Activated naive CD8-positive, alpha-beta T cell (primary cell): ENCODE measurements at regions not wholly inside any gene's neighbourhood (a gene's known extent, or its start where the extent isn't known, plus 50 kb on each side); places are given as distances from the start of the nearest gene placed in this dataset.
"Not testable (repeated sequence)": the region's sequence is repeated elsewhere in the genome, so short reads cannot be mapped to it uniquely, and the experiment has no call there.

Experiments used
- H3K27ac Mint-ChIP-seq: one replicate; pipeline ENCODE4 v1.8.0; 2021; ENCODE audit warnings: mixed read lengths
- H3K27me3 Mint-ChIP-seq: one replicate; pipeline ENCODE4 v1.8.0; 2021; ENCODE audit warnings: mixed read lengths
- H3K36me3 Mint-ChIP-seq: one replicate; pipeline ENCODE4 v1.8.0; 2021; ENCODE audit warnings: mixed read lengths
- H3K4me1 Mint-ChIP-seq: one replicate; pipeline ENCODE4 v1.8.0; 2021; ENCODE audit warnings: low read depth, mixed read lengths
- H3K4me3 Mint-ChIP-seq: one replicate; pipeline ENCODE4 v1.8.0; 2021; ENCODE audit warnings: mild to moderate bottlenecking, mixed read lengths
- H3K9me3 Mint-ChIP-seq: one replicate; pipeline ENCODE4 v1.8.0; 2021; ENCODE audit warnings: low read depth, mixed read lengths

- no peaks in the 10 kb centered on the region for H3K9me3 Mint-ChIP-seq
- no peak overlapping the region for H3K4me3 Mint-ChIP-seq
- H3K27ac Mint-ChIP-seq, result no peak overlapping the region
- H3K27me3 Mint-ChIP-seq, result no peaks in the 10 kb centered on the region
- H3K36me3 Mint-ChIP-seq, result no peaks in the 10 kb centered on the region
- no peaks in the 10 kb centered on the region for H3K4me1 Mint-ChIP-seq
These were observed 292.2 kb downstream of the FRK start for GRCh38 chr6:115768500-115768899.

- Mint-ChIP-seq H3K27ac (no peak overlapping the region), H3K4me1 (no peaks in the 10 kb centered on the region), H3K27me3 (no peaks in the 10 kb centered on the region), H3K36me3 (no peaks in the 10 kb centered on the region), H3K9me3 (no peaks in the 10 kb centered on the region), H3K4me3 (no peak overlapping the region)
These were observed 292.8 kb downstream of the FRK start for GRCh38 chr6:115767931-115768330.

- Mint-ChIP-seq H3K4me3 (no peak overlapping the region), H3K4me1 (no peaks in the 10 kb centered on the region), H3K27ac (no peak overlapping the region), H3K36me3 (no peaks in the 10 kb centered on the region), H3K9me3 (no peaks in the 10 kb centered on the region), H3K27me3 (no peaks in the 10 kb centered on the region)
These were observed 293.8 kb downstream of the FRK start for GRCh38 chr6:115766745-115767462.

GRCh38 chr6:115765966-115766365 is 294.7 kb downstream of the FRK start:
- no peak overlapping the region for H3K27ac Mint-ChIP-seq

GRCh38 chr6:115759051-115759450 is 301.6 kb downstream of the FRK start:
- Mint-ChIP-seq H3K36me3 (no peaks in the 10 kb centered on the region), H3K9me3 (peaks cover 6% of the 10 kb centered on the region), H3K4me3 (no peak overlapping the region), H3K27me3 (no peaks in the 10 kb centered on the region), H3K27ac (no peak overlapping the region), H3K4me1 (no peaks in the 10 kb centered on the region)

More at GRCh38 chr6:115765966-115766365, 294.7 kb downstream of the FRK start:
- H3K27me3 Mint-ChIP-seq, result no peaks in the 10 kb centered on the region
- H3K36me3 Mint-ChIP-seq, result no peaks in the 10 kb centered on the region
- H3K9me3 Mint-ChIP-seq, result no peaks in the 10 kb centered on the region
- no peak overlapping the region for H3K4me3 Mint-ChIP-seq
- no peaks in the 10 kb centered on the region for H3K4me1 Mint-ChIP-seq

- H3K4me3 Mint-ChIP-seq, result no peak overlapping the region
- H3K9me3 Mint-ChIP-seq, result peaks cover 3% of the 10 kb centered on the region
- no peaks in the 10 kb centered on the region for H3K36me3 Mint-ChIP-seq
- H3K4me1 Mint-ChIP-seq, result no peaks in the 10 kb centered on the region
- H3K27ac Mint-ChIP-seq, result no peak overlapping the region
- H3K27me3 Mint-ChIP-seq, result no peaks in the 10 kb centered on the region
These were observed 307.2 kb downstream of the FRK start for GRCh38 chr6:115753446-115753845.

GRCh38 chr6:115750946-115751345 is 309.7 kb downstream of the FRK start:
- no peaks in the 10 kb centered on the region for H3K4me1 Mint-ChIP-seq
- H3K27me3 Mint-ChIP-seq, result no peaks in the 10 kb centered on the region
- no peak overlapping the region for H3K4me3 Mint-ChIP-seq
- no peaks in the 10 kb centered on the region for H3K36me3 Mint-ChIP-seq
- no peaks in the 10 kb centered on the region for H3K9me3 Mint-ChIP-seq
- H3K27ac Mint-ChIP-seq, result no peak overlapping the region

GRCh38 chr6:115750292-115750691 is 310.4 kb downstream of the FRK start:
- no peaks in the 10 kb centered on the region for H3K4me1 Mint-ChIP-seq

GRCh38 chr6:115747719-115748118 is 313.0 kb downstream of the FRK start:
- Mint-ChIP-seq H3K27ac (no peak overlapping the region), H3K27me3 (no peaks in the 10 kb centered on the region), H3K4me1 (no peaks in the 10 kb centered on the region), H3K9me3 (no peaks in the 10 kb centered on the region), H3K36me3 (no peaks in the 10 kb centered on the region), H3K4me3 (no peak overlapping the region)

More at GRCh38 chr6:115750292-115750691, 310.4 kb downstream of the FRK start:
- no peak overlapping the region for H3K4me3 Mint-ChIP-seq
- no peak overlapping the region for H3K27ac Mint-ChIP-seq
- H3K9me3 Mint-ChIP-seq, result no peaks in the 10 kb centered on the region
- H3K27me3 Mint-ChIP-seq, result no peaks in the 10 kb centered on the region
- no peaks in the 10 kb centered on the region for H3K36me3 Mint-ChIP-seq

- not testable (repeated sequence) for H3K27me3 Mint-ChIP-seq, H3K27ac Mint-ChIP-seq, H3K9me3 Mint-ChIP-seq, H3K4me1 Mint-ChIP-seq, H3K36me3 Mint-ChIP-seq, H3K4me3 Mint-ChIP-seq
These were observed 314.1 kb downstream of the FRK start for GRCh38 chr6:115746583-115746982.

- no peak overlapping the region for H3K4me3 Mint-ChIP-seq
- H3K36me3 Mint-ChIP-seq, result no peaks in the 10 kb centered on the region
- H3K27ac Mint-ChIP-seq, result no peak overlapping the region
- no peaks in the 10 kb centered on the region for H3K4me1 Mint-ChIP-seq
- H3K9me3 Mint-ChIP-seq, result no peaks in the 10 kb centered on the region
- H3K27me3 Mint-ChIP-seq, result no peaks in the 10 kb centered on the region
These were observed 319.8 kb downstream of the FRK start for GRCh38 chr6:115740907-115741306.

- no peak overlapping the region for H3K4me3 Mint-ChIP-seq
- H3K27ac Mint-ChIP-seq, result no peak overlapping the region
- H3K36me3 Mint-ChIP-seq, result no peaks in the 10 kb centered on the region
- no peaks in the 10 kb centered on the region for H3K27me3 Mint-ChIP-seq
- no peaks in the 10 kb centered on the region for H3K9me3 Mint-ChIP-seq
- no peaks in the 10 kb centered on the region for H3K4me1 Mint-ChIP-seq
These were observed 325.1 kb downstream of the FRK start for GRCh38 chr6:115735610-115736009.

GRCh38 chr6:115733426-115733825 is 327.3 kb downstream of the FRK start:
- Mint-ChIP-seq H3K27ac (no peak overlapping the region), H3K36me3 (no peaks in the 10 kb centered on the region), H3K27me3 (no peaks in the 10 kb centered on the region), H3K4me1 (no peaks in the 10 kb centered on the region), H3K9me3 (no peaks in the 10 kb centered on the region), H3K4me3 (no peak overlapping the region)

GRCh38 chr6:115729036-115729435 is 331.7 kb downstream of the FRK start:
- no peaks in the 10 kb centered on the region for H3K4me1 Mint-ChIP-seq
- peaks cover 4% of the 10 kb centered on the region for H3K9me3 Mint-ChIP-seq
- no peaks in the 10 kb centered on the region for H3K36me3 Mint-ChIP-seq
- no peaks in the 10 kb centered on the region for H3K27me3 Mint-ChIP-seq
- no peak overlapping the region for H3K27ac Mint-ChIP-seq
- no peak overlapping the region for H3K4me3 Mint-ChIP-seq

GRCh38 chr6:115728171-115728570 is 332.5 kb downstream of the FRK start:
- Mint-ChIP-seq H3K27ac (no peak overlapping the region), H3K27me3 (no peaks in the 10 kb centered on the region), H3K4me1 (no peaks in the 10 kb centered on the region), H3K4me3 (no peak overlapping the region), H3K9me3 (peaks cover 10% of the 10 kb centered on the region), H3K36me3 (no peaks in the 10 kb centered on the region)

- no peaks in the 10 kb centered on the region for H3K4me1 Mint-ChIP-seq
- H3K27me3 Mint-ChIP-seq, result no peaks in the 10 kb centered on the region
- no peak overlapping the region for H3K27ac Mint-ChIP-seq
- peaks cover 14% of the 10 kb centered on the region for H3K9me3 Mint-ChIP-seq
- H3K36me3 Mint-ChIP-seq, result no peaks in the 10 kb centered on the region
- H3K4me3 Mint-ChIP-seq, result no peak overlapping the region
These were observed 339.1 kb downstream of the FRK start for GRCh38 chr6:115721564-115721963.
